Skeletal muscle satellite cell (primary cell): ENCODE measurements at regions not wholly inside any gene's neighbourhood (a gene's known extent, or its start where the extent isn't known, plus 50 kb on each side); places are given as distances from the start of the nearest gene placed in this dataset.
"Not testable (repeated sequence)": the region's sequence is repeated elsewhere in the genome, so short reads cannot be mapped to it uniquely, and the experiment has no call there.

ENCODE experiments used
- H3K27me3 ChIP-seq: 2 replicates; pipeline ENCODE4 v1.7.0; 2013; ENCODE audit warnings: low read length; ENCODE audit not compliant: control insufficient read depth, insufficient read depth
- H3K36me3 ChIP-seq: 2 replicates; pipeline ENCODE4 v1.7.0; 2013; ENCODE audit warnings: mild to moderate bottlenecking, control low read depth, low read length; ENCODE audit not compliant: insufficient read depth
- H3K4me1 ChIP-seq: 2 replicates; pipeline ENCODE4 v1.7.0; 2013; ENCODE audit warnings: low read length; ENCODE audit not compliant: control insufficient read depth, insufficient read depth
- H3K4me2 ChIP-seq: 2 replicates; pipeline ENCODE4 v1.7.0; 2013; ENCODE audit warnings: mild to moderate bottlenecking, low read length
- H3K4me3 ChIP-seq: 2 replicates; pipeline ENCODE4 v1.7.0; 2013; ENCODE audit warnings: low read length
- H3K9ac ChIP-seq: 2 replicates; pipeline ENCODE4 v1.7.0; 2013; ENCODE audit warnings: mild to moderate bottlenecking, low read depth, low read length, moderate library complexity
- H3K9me3 ChIP-seq: replicated peaks from 2 replicates; pipeline ENCODE4 v1.7.0; 2013; ENCODE audit warnings: mild to moderate bottlenecking, control low read depth, low read length

GRCh38 chr10:28991333-28992270 lies 297.3 kb upstream of the LYZL1 start:
- Histone ChIP-seq H3K9ac (no peak overlapping the region), H3K4me2 (no peak overlapping the region), H3K4me1 (peaks cover 9% of the 10 kb centered on the region), H3K27me3 (no peaks in the 10 kb centered on the region), H3K4me3 (no peak overlapping the region), H3K36me3 (no peaks in the 10 kb centered on the region), H3K9me3 (no peaks in the 10 kb centered on the region)

GRCh38 chr10:28993056-28993455 lies 295.8 kb upstream of the LYZL1 start:
- H3K4me2 ChIP-seq = no peak overlapping the region
- no peaks in the 10 kb centered on the region for H3K27me3 ChIP-seq
- no peaks in the 10 kb centered on the region for H3K9me3 ChIP-seq
- H3K36me3 ChIP-seq = no peaks in the 10 kb centered on the region
- H3K9ac ChIP-seq = no peak overlapping the region
- H3K4me3 ChIP-seq = no peak overlapping the region
- H3K4me1 ChIP-seq = peaks cover 9% of the 10 kb centered on the region

DNA sequence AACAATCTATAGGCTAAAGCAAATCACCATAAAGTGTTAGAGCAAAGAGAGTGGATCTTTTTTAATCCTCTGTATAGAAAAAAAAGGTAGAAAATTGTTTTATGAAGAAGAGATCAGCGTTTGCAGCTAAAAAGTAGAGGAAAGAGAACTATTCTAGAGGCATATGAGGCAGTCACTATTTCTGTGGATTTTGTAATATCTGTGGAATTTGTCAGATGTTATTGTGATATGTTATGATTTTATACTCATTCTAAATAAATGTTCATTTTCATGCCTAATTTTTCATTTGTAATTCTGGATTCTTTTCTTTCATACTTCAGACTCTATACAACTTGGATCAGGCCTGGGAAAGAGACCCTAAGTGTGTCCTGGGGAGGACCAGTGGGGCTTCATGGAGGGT lies 295.0 kb upstream of the LYZL1 start:
- Histone ChIP-seq H3K36me3 (no peaks in the 10 kb centered on the region), H3K9me3 (no peaks in the 10 kb centered on the region), H3K9ac (no peak overlapping the region), H3K4me2 (no peak overlapping the region), H3K4me3 (no peak overlapping the region), H3K4me1 (peaks cover 9% of the 10 kb centered on the region), H3K27me3 (no peaks in the 10 kb centered on the region)

DNA sequence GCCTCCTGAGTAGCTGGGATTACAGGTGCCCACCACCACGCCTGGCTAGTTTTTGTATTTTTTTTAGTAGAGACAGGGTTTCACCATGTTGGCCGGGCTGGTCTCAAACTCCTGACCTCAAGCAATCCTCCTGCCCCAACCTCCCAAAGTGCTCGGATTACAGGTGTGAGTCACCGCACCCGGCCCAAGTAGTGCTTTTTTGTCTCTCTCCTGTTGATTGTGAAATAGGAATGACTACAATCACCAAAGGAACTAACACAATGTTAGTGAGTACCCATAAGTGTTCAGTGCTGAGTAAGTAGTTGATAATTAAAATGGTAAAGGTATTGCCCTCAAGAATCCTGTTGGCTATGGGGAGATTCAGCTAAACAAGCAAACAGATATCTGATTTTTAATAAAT lies 294.1 kb upstream of the LYZL1 start:
- not testable (repeated sequence) for H3K4me1 ChIP-seq, H3K4me2 ChIP-seq, H3K27me3 ChIP-seq, H3K36me3 ChIP-seq, H3K4me3 ChIP-seq, H3K9ac ChIP-seq, H3K9me3 ChIP-seq

GRCh38 chr10:28995497-28995896 lies 293.4 kb upstream of the LYZL1 start:
- no peak overlapping the region for H3K4me2 ChIP-seq
- H3K9ac ChIP-seq = no peak overlapping the region
- no peaks in the 10 kb centered on the region for H3K27me3 ChIP-seq
- no peaks in the 10 kb centered on the region for H3K9me3 ChIP-seq
- no peaks in the 10 kb centered on the region for H3K36me3 ChIP-seq
- peaks cover 9% of the 10 kb centered on the region for H3K4me1 ChIP-seq
- H3K4me3 ChIP-seq = no peak overlapping the region

DNA sequence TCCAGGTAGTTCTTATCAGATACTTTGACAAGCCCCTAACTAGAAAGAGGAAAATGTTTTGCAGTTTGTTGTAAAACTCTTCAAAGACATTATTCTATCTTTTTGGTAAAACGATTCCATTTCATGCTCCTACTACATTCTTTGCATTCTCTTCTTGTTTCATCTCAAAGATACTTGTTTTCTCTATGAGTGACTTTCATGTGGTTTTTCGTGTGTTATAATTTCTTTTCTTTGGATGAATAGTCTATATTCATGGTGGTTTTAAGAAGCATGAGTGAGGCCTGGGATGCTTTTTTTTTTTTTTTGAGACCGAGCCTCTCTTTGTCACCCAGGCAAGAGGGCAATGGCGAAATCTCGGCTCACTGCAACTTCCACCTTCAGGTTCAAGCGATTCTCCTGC lies 292.5 kb upstream of the LYZL1 start:
- Histone ChIP-seq H3K4me2 (no peak overlapping the region), H3K9me3 (no peaks in the 10 kb centered on the region), H3K4me1 (peaks cover 9% of the 10 kb centered on the region), H3K9ac (no peak overlapping the region), H3K36me3 (no peaks in the 10 kb centered on the region), H3K4me3 (no peak overlapping the region), H3K27me3 (no peaks in the 10 kb centered on the region)

- Histone ChIP-seq H3K27me3 (no peaks in the 10 kb centered on the region), H3K4me1 (peaks cover 7% of the 10 kb centered on the region), H3K9me3 (no peaks in the 10 kb centered on the region), H3K4me2 (no peak overlapping the region), H3K9ac (no peak overlapping the region), H3K36me3 (no peaks in the 10 kb centered on the region), H3K4me3 (no peak overlapping the region)
These were observed 291.8 kb upstream of the LYZL1 start for GRCh38 chr10:28996947-28997551.

DNA sequence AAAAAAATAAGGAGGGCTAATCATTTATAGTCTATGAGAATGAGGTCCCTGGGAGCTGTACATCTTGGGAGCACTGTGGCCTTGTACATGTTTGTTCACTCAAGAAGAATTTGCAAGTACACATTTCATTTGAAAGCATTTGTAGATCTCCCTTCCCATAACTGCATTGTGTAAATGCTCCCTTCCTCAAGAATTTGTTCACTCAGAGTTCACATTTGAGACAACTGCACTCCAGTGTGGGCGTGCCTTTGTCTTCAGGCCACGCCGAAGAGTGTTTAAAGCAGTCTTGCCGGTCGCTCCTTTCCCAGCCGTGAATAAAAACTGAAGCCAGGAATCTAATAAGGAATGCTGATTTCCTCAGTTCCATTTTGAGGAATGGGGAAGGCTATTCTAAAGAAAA lies 291.1 kb upstream of the LYZL1 start:
- Histone ChIP-seq H3K27me3 (peaks cover 3% of the 10 kb centered on the region), H3K9ac (no peak overlapping the region), H3K36me3 (no peaks in the 10 kb centered on the region), H3K4me1 (peaks cover 4% of the 10 kb centered on the region), H3K4me3 (no peak overlapping the region), H3K4me2 (no peak overlapping the region), H3K9me3 (no peaks in the 10 kb centered on the region)

DNA sequence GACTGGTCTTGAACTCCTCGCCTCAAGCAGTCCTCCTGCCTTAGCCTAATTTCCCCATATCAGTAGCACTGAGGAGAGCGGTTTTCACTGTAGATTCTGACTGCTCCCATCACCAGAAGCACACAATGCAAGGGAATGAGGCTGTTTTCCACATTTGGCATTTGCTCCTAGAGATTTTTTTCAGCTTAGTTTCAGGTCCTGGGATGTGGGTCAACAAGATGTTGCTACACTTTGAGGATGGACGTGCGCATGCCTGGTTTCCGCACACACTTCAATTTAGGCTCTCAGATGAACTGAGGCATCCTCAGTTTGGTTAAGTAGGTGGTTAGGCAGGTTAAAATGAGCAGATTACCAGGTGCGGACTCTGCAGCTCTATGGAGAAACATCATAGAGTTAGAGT lies 287.1 kb upstream of the LYZL1 start:
- Histone ChIP-seq H3K27me3 (peaks cover 3% of the 10 kb centered on the region), H3K9ac (no peak overlapping the region), H3K4me2 (no peak overlapping the region), H3K9me3 (no peaks in the 10 kb centered on the region), H3K4me3 (no peak overlapping the region), H3K4me1 (no peaks in the 10 kb centered on the region), H3K36me3 (no peaks in the 10 kb centered on the region)

GRCh38 chr10:29003014-29003413 lies 285.9 kb upstream of the LYZL1 start:
- H3K9me3 ChIP-seq, H3K4me3 ChIP-seq, H3K4me2 ChIP-seq, H3K9ac ChIP-seq, H3K36me3 ChIP-seq, H3K27me3 ChIP-seq, H3K4me1 ChIP-seq: not testable (repeated sequence)

- Histone ChIP-seq H3K4me1 (no peaks in the 10 kb centered on the region), H3K9ac (no peak overlapping the region), H3K4me2 (no peak overlapping the region), H3K36me3 (no peaks in the 10 kb centered on the region), H3K4me3 (no peak overlapping the region), H3K27me3 (peaks cover 16% of the 10 kb centered on the region), H3K9me3 (no peaks in the 10 kb centered on the region)
These were observed 282.9 kb upstream of the LYZL1 start for GRCh38 chr10:29005988-29006387.

GRCh38 chr10:29007370-29007747 lies 281.5 kb upstream of the LYZL1 start:
- Histone ChIP-seq H3K9ac (no peak overlapping the region), H3K36me3 (no peaks in the 10 kb centered on the region), H3K4me2 (no peak overlapping the region), H3K27me3 (peaks cover 13% of the 10 kb centered on the region), H3K4me3 (no peak overlapping the region), H3K4me1 (no peaks in the 10 kb centered on the region), H3K9me3 (no peaks in the 10 kb centered on the region)
